ENCODE measurements at regions not wholly inside any gene's neighbourhood (a gene's known extent, or its start where the extent isn't known, plus 50 kb on each side); places are given as distances from the start of the nearest gene placed in this dataset.

DNA sequence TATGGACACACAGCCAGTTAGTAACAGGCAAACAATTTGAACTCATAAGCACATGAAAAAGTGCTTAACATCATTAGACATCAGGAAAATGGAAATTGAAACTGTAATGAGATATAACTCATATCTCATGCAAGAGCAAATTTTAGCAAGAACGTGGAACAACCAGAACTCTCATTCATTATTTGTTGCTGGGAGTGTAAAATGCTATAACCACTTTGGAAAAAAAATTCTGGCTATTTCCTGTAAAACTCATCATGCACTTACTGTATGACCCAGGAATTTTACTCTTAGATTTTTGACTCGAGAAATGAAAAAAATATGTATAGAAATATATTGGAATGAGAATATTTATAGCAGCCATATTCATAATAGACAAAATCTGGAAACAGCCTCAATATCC, 205.7 kb upstream of the PUM3 start:
- no peaks in the 10 kb centered on the region for H3K4me1 ChIP-seq (replicated peaks in 1 of 4; ENCODE audit: control insufficient read depth in 3 of 4, insufficient read depth in 4 of 4, low read length in 3 of 4)
- no peak overlapping the region for H2BK5ac ChIP-seq (ENCODE audit: low read depth, low read length)
- DNase-seq (ENCODE audit: low read depth in 1 of 2, low spot score in 2 of 2) (no peak), FAIRE-seq (no peak)
- no peak overlapping the region for H2BK20ac ChIP-seq (ENCODE audit: low read length)
- ChIA-PET CTCF (ENCODE audit: partially characterized antibody) (no interaction called here), POLR2A (ENCODE audit: partially characterized antibody) (no interaction called here)
- H3K14ac ChIP-seq (ENCODE audit: insufficient read length): no peak overlapping the region
- no peak overlapping the region for H2AK5ac ChIP-seq (ENCODE audit: low read depth, low read length)
- no peaks in the 10 kb centered on the region for H3K36me3 ChIP-seq (ENCODE audit: control insufficient read depth in 2 of 4, insufficient read depth in 4 of 4, low read length in 3 of 4)
- H4K5ac ChIP-seq (ENCODE audit: insufficient read length, low read depth, low read length): no peak overlapping the region
- H2AFZ ChIP-seq (ENCODE audit: low read length): no peak overlapping the region
- H3K23me2 ChIP-seq (ENCODE audit: low read depth, low read length): no peaks in the 10 kb centered on the region
- no peak overlapping the region for H3K4me3 ChIP-seq (ENCODE audit: extremely low read depth in 1 of 4, insufficient read depth in 2 of 4, low read depth in 3 of 4, low read length in 4 of 4)
- no peak overlapping the region for H3K9ac ChIP-seq (replicated peaks in 1 of 4; ENCODE audit: extremely low read depth in 1 of 4, low read depth in 3 of 4, low read length in 3 of 4)
- H2BK15ac ChIP-seq (ENCODE audit: low read length): no peak overlapping the region
- H4K91ac ChIP-seq (replicated peaks; ENCODE audit: insufficient read length, low read length): no peak overlapping the region
- no peaks in the 10 kb centered on the region for H3K27me3 ChIP-seq (replicated peaks in 1 of 4; ENCODE audit: control insufficient read depth in 3 of 4, extremely low read depth in 1 of 4, insufficient read depth in 3 of 4, low read length in 3 of 4)
- no peak overlapping the region for H3K56ac ChIP-seq (replicated peaks; ENCODE audit: insufficient read length, low read depth, low read length)
- no peak overlapping the region for H3K18ac ChIP-seq (ENCODE audit: extremely low read depth, low read length)
- H3K23ac ChIP-seq (ENCODE audit: insufficient read length): no peak overlapping the region
- H4K20me1 ChIP-seq (replicated peaks in 1 of 2; ENCODE audit: control insufficient read depth in 1 of 2, insufficient read depth in 2 of 2, low read length in 2 of 2): no peaks in the 10 kb centered on the region
- no peak overlapping the region for H3K4ac ChIP-seq (replicated peaks; ENCODE audit: insufficient read length, low read depth, low read length)
- H4K8ac ChIP-seq (ENCODE audit: extremely low read depth, insufficient read depth, low read length): no peak overlapping the region
- no peaks in the 10 kb centered on the region for H3K79me1 ChIP-seq (ENCODE audit: low read depth, low read length)
- WGBS, 2 experiments (ENCODE audit: extremely low coverage in 1 of 2, insufficient coverage in 1 of 2, insufficient read length in 1 of 2, insufficient replicate concordance in 2 of 2, low coverage in 1 of 2, low lambda C conversion rate in 2 of 2, missing lambda C conversion rate in 1 of 2): 90% methylated on average over 2 of the region's 2 CpGs; no CpG with 5 or more reads in 1 of the 2 experiments
- H2BK12ac ChIP-seq (ENCODE audit: low read depth, low read length): no peak overlapping the region
- H3K9me3 ChIP-seq (ENCODE audit: insufficient read depth in 2 of 2, low read depth in 1 of 2, low read length in 1 of 2): no peaks in the 10 kb centered on the region
- TF ChIP-seq SUZ12 (IDR thresholded peaks at IDR 0.05; ENCODE audit: low read length): no peak
- no peak for TF ChIP-seq RFX5 (IDR thresholded peaks at IDR 0.05; ENCODE audit: borderline replicate concordance, low read depth, low read length)
- no peak for TF ChIP-seq USF2 (IDR thresholded peaks at IDR 0.05; ENCODE audit: low read length)
- no peak for TF ChIP-seq POLR2AphosphoS5 (IDR thresholded peaks at IDR 0.05; ENCODE audit: low read depth, low read length)
- TF ChIP-seq HDAC2 (IDR thresholded peaks at IDR 0.05; ENCODE audit: borderline replicate concordance in 1 of 2, low read depth in 2 of 2, low read length in 2 of 2): no peak
- TF ChIP-seq JUND (IDR thresholded peaks at IDR 0.05; ENCODE audit: low read length): no peak
- no peak for TF ChIP-seq NANOG (IDR thresholded peaks at IDR 0.05; ENCODE audit: insufficient read depth, low read depth, low read length, poor library complexity, severe bottlenecking)
- TF ChIP-seq RNF2 (IDR thresholded peaks at IDR 0.05; ENCODE audit: borderline replicate concordance, low read depth, low read length, missing control alignments, poor library complexity, severe bottlenecking): no peak
- no peak for TF ChIP-seq MAX (IDR thresholded peaks at IDR 0.05)
- H3K27ac ChIP-seq (ENCODE audit: low read depth, low read length): no peak overlapping the region
- no peaks in the 10 kb centered on the region for H3K79me2 ChIP-seq (ENCODE audit: control insufficient read depth in 1 of 2, insufficient read depth in 2 of 2, low read length in 2 of 2)
- no peak overlapping the region for H3K4me2 ChIP-seq (ENCODE audit: insufficient read depth in 1 of 2, low read depth in 2 of 2, low read length in 2 of 2)
- no peak overlapping the region for H2BK120ac ChIP-seq (replicated peaks; ENCODE audit: low read depth, low read length)
